HG03135 (cell line): ENCODE measurements at regions not wholly inside any gene's neighbourhood (a gene's known extent, or its start where the extent isn't known, plus 50 kb on each side); places are given as distances from the start of the nearest gene placed in this dataset.

Source experiments
- ATAC-seq: cut with Tn5 transposase; IDR thresholded peaks from one replicate; pipeline ENCODE4 v1.9.1; 2021; ENCODE audit warnings: mild to moderate bottlenecking, moderate library complexity; ENCODE audit not compliant: unreplicated experiment

- ATAC-seq: peak; percentile 15
Observed at GRCh38 chr3:143206955-143207337, 87.4 kb downstream of the CHST2 start.

GRCh38 chr3:143207338-143207961 lies 87.9 kb downstream of the CHST2 start:
- ATAC-seq: peak; percentile 74

DNA sequence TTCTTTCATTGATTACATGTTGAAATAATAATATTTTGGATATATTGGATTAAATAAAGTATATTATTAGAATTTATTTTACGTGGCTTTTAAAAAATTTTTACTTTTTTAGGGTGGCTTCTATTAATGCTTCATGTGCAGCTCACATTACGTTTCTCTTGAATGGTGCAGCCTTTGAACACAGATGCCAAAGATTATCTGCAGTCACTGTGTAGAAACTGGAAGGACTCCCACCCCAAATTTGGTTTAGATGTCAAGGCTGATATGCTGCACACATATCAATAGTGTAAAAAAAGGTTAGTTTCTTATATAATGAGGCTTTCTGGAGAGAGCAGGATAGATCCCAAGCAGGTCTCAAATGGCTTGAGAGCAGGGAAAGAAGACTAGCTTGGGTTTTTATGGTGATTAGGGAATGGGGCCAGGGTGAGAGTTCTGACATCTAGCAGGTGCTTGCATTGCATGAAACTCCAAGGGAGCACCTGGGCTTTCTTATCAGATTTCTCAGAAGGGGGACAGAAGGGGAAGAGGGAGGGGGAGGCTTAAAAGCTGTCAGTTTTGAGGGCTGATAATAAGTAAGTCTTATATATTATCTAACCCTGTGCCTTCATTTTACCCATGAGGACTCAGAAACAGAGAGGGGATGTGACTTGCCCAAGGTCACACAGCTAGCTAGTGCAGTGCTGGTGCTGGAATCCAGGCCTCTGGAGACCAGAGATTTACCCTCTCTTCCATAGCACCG lies 89.6 kb downstream of the CHST2 start:
- no peak for ATAC-seq

DNA sequence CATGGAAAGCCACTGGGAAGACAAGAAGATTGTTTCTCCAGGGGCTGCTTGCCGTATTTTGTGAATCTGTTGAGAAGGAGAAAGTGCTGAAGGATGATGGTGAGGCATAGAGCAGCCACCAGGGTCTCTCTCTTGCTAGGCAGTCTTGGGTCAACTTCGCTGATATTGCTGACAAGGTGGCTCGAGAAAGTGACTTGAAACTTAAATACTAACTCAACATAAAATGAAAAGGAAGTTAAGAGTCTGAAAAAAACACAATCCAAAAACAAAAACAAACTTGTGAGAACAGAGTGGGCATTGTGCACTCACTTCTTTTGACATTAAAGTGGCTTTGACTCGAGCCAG lies 90.1 kb downstream of the CHST2 start:
- no peak for ATAC-seq

GRCh38 chr3:143210141-143210540 lies 90.6 kb downstream of the CHST2 start:
- no peak for ATAC-seq

- ATAC-seq: no peak
Observed at GRCh38 chr3:143215059-143215458, 95.5 kb downstream of the CHST2 start.
